Right cardiac atrium (tissue), 5 donors: ENCODE measurements at regions not wholly inside any gene's neighbourhood (a gene's known extent, or its start where the extent isn't known, plus 50 kb on each side); places are given as distances from the start of the nearest gene placed in this dataset.

ENCODE experiments used
- ATAC-seq, 2 donors: fragments of 200-7000 bp; cut with Tn5 transposase; one replicate each; pipeline versions ENCODE4 v1.8.0 to v1.9.1; 2020; ENCODE audit warnings: moderate library complexity in 2 of 2, mild to moderate bottlenecking in 1 of 2
- DNase-seq, 3 donors: peaks; one replicate each; pipeline ENCODE4 v3.0.0-alpha.2; 2020
- H3K27ac ChIP-seq: one replicate; pipeline ENCODE4 v1.5.1; 2013; ENCODE audit warnings: mild to moderate bottlenecking, low read length, control low read depth, moderate library complexity
- H3K27me3 ChIP-seq: one replicate; pipeline ENCODE4 v1.6.1; 2013; ENCODE audit not compliant: control insufficient read depth, insufficient read depth
- H3K4me1 ChIP-seq: one replicate; pipeline ENCODE4 v1.6.1; 2013; ENCODE audit warnings: low read length; ENCODE audit not compliant: control insufficient read depth, insufficient read depth
- H3K4me3 ChIP-seq: one replicate; pipeline ENCODE4 v1.5.1; 2013; ENCODE audit warnings: low read length, control low read depth
- H3K9me3 ChIP-seq: one replicate; pipeline ENCODE4 v1.6.1; 2013; ENCODE audit warnings: low read length; ENCODE audit not compliant: control insufficient read depth
- WGBS: extraction: QIAGEN DNeasy Blood & Tissue Kit; methylation state at CpG from one replicate; pipeline ENCODE4 v1.1.7; 2013; 5-methylcytosine and 5-hydroxymethylcytosine counted together
- intact Hi-C, 4 donors: fragments of 100-400 bp; cut with DNase I; formaldehyde crosslinking; loops; one replicate each; pipeline versions ENCODE4 v1.11.0 to v1.14.0; 2022 to 2023
- donor health status: healthy with polysubstance abuse.
- donor health status: DM: no; HTN: yes; CAD: no.
- donor health status: DM: no; HTN: no; CAD: no.
- donor health status: DM: no; HTN: yes; CAD: no; lungs with severe emphysema.
- donor health status: DM: yes; HTN: yes; CAD: no.

DNA sequence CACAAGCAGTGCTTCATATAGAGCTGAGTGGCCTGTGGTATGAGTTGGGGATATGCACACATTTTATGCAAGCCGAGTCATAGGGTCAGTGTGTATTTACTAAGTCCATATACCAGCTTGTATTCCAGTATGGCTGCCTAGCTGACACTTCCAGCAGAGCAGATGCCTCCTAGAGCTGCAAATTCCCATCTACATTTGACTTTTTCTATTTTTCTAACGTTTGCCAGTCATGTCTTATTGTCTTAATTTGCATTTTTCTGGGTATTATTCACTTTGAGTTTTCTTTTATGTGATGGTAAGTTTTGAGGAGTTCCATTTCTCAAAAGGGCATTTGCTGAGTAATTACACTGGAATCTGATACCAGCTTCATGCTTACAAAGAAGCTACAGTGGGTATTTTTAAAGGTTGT is 334.5 kb upstream of the CDH2 start:
- Histone ChIP-seq H3K27me3 (no peaks in the 10 kb centered on the region), H3K4me1 (peaks cover 3% of the 10 kb centered on the region), H3K27ac (no peak overlapping the region), H3K9me3 (no peaks in the 10 kb centered on the region), H3K4me3 (no peak overlapping the region)
- intact Hi-C loops = no loop called here
- ATAC-seq (no peak), DNase-seq (no peak)
- 65% methylated on average over 2 of the region's 2 CpGs for WGBS

- ATAC-seq (no peak), DNase-seq (no peak)
- H3K4me1 ChIP-seq = peaks cover 3% of the 10 kb centered on the region
- H3K27ac ChIP-seq = no peak overlapping the region
- intact Hi-C loops = no loop called here
- H3K4me3 ChIP-seq = no peak overlapping the region
- no peaks in the 10 kb centered on the region for H3K27me3 ChIP-seq
- H3K9me3 ChIP-seq = no peaks in the 10 kb centered on the region
These were observed 333.3 kb upstream of the CDH2 start for GRCh38 chr18:28510210-28510609.

- H3K9me3 ChIP-seq = no peaks in the 10 kb centered on the region
- no peaks in the 10 kb centered on the region for H3K27me3 ChIP-seq
- ATAC-seq (no peak), DNase-seq (no peak)
- intact Hi-C loops = no loop called here
- H3K4me3 ChIP-seq = no peak overlapping the region
- 75% methylated on average over 4 of the region's 4 CpGs for WGBS
- no peaks in the 10 kb centered on the region for H3K4me1 ChIP-seq
- H3K27ac ChIP-seq = no peak overlapping the region
These were observed 327.1 kb upstream of the CDH2 start for GRCh38 chr18:28504066-28504465.

DNA sequence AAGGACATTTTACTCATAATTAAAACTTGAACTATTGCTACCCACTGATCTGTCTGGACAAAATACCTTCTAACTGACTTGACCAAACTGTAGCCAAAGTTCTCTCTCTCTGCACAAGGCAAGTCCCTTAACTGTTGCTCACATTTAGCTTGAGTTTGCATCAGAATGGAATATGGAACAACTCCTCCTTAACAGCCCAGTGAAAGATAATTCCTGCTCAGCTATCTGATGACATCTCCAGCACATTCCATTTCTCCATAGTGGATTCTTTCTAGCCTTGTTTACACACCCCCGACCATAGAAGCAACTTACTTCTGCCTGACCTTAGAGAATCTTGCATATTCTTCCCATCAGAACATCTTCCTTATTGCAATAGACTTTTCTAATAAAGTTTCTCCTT is 317.2 kb upstream of the CDH2 start:
- H3K27me3 ChIP-seq = no peaks in the 10 kb centered on the region
- 60% methylated on average over 1 of the region's 1 CpG for WGBS
- H3K4me3 ChIP-seq = no peak overlapping the region
- intact Hi-C loops = no loop called here
- ATAC-seq (no peak), DNase-seq (no peak)
- no peaks in the 10 kb centered on the region for H3K9me3 ChIP-seq
- H3K4me1 ChIP-seq = no peaks in the 10 kb centered on the region
- no peak overlapping the region for H3K27ac ChIP-seq

DNA sequence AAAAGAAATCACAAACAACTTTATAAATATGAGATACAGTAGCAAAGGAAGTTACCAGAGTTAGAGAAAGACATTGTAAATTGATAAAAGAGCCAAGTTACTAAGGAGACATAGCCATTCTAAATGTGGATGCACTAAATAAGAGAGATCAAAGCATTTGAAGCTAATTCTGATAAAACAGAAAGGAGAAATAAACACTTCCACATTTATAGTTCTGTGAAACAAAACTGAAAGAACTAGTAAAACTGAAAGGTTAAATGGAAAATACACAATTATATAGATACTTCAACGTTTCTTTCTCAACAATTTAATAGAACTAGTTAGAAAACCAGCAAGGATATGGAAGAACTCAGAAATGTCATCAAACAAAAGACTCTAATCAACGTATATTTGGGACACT is 309.0 kb upstream of the CDH2 start:
- H3K4me3 ChIP-seq = no peak overlapping the region
- no peaks in the 10 kb centered on the region for H3K27me3 ChIP-seq
- DNase-seq (no peak), ATAC-seq (no peak)
- WGBS = 58% methylated on average over 2 of the region's 2 CpGs
- no peak overlapping the region for H3K27ac ChIP-seq
- H3K9me3 ChIP-seq = no peaks in the 10 kb centered on the region
- no peaks in the 10 kb centered on the region for H3K4me1 ChIP-seq
- intact Hi-C loops = no loop called here

- Histone ChIP-seq H3K27ac (no peak overlapping the region), H3K9me3 (no peaks in the 10 kb centered on the region), H3K27me3 (no peaks in the 10 kb centered on the region), H3K4me1 (no peaks in the 10 kb centered on the region), H3K4me3 (no peak overlapping the region)
- DNase-seq = no peak
- ATAC-seq = no peak
- intact Hi-C loops = no loop called here
These were observed 308.4 kb upstream of the CDH2 start for GRCh38 chr18:28485210-28485801.

- intact Hi-C loops = no loop called here
- ATAC-seq (no peak), DNase-seq (no peak)
- H3K4me1 ChIP-seq = no peaks in the 10 kb centered on the region
- no peak overlapping the region for H3K4me3 ChIP-seq
- 34% methylated on average over 1 of the region's 1 CpG for WGBS
- no peaks in the 10 kb centered on the region for H3K27me3 ChIP-seq
- no peaks in the 10 kb centered on the region for H3K9me3 ChIP-seq
- H3K27ac ChIP-seq = no peak overlapping the region
These were observed 301.6 kb upstream of the CDH2 start for GRCh38 chr18:28478531-28478930.

GRCh38 chr18:28476302-28476701 is 299.4 kb upstream of the CDH2 start:
- WGBS = 66% methylated on average over 2 of the region's 2 CpGs
- Histone ChIP-seq H3K27me3 (no peaks in the 10 kb centered on the region), H3K4me3 (no peak overlapping the region), H3K9me3 (no peaks in the 10 kb centered on the region), H3K27ac (no peak overlapping the region), H3K4me1 (no peaks in the 10 kb centered on the region)
- DNase-seq (no peak), ATAC-seq (peak in 1 of 2 donors; percentile 38)
- intact Hi-C loops = no loop called here

DNA sequence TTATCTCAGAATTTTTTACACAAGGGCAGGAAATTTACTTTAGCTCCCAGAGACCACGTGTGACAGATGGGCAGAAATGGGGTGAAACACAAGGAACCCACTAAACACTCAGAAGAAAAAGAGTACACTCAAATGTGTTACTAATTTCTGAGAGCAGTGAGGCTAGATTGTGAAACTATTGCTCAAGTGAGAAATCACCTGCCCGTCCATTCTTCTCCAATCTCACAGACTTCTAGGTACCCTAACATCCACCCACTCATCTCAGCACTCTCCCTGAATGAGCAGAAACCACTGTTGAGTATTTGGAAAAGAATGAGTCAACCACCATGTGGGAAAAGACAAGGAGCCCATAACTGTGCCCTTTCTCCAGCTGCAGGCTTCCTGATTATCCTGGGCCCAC is 293.0 kb upstream of the CDH2 start:
- ATAC-seq = no peak
- intact Hi-C loops = no loop called here

DNA sequence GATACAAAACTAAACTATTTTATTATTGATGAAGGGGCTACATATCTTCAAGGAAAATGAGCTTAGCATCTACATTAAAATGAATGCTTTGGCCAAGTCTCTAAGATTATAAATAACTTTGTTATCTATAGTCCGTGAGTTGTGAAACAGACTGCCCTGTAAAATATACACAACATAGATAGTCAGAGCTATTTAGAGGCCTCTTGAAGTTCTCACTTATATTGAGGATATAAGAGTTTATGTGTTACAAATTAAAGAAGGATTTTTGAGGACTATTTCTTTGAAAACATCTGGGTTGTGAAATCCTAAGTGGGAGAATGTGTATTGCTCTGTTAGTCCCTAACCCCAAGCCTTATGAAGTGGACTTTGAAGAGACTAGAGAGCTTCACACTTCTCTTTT is 292.0 kb upstream of the CDH2 start:
- ATAC-seq = no peak
- 12% methylated on average over 1 of the region's 1 CpG for WGBS
- Histone ChIP-seq H3K4me1 (no peaks in the 10 kb centered on the region), H3K27me3 (no peaks in the 10 kb centered on the region), H3K27ac (no peak overlapping the region), H3K9me3 (no peaks in the 10 kb centered on the region), H3K4me3 (no peak overlapping the region)
- intact Hi-C loops = no loop called here
- no peak for DNase-seq

More for the DNA sequence above, 293.0 kb upstream of the CDH2 start:
- 61% methylated on average over 2 of the region's 2 CpGs for WGBS
- no peaks in the 10 kb centered on the region for H3K9me3 ChIP-seq
- no peak overlapping the region for H3K4me3 ChIP-seq
- DNase-seq = no peak
- H3K4me1 ChIP-seq = no peaks in the 10 kb centered on the region
- no peak overlapping the region for H3K27ac ChIP-seq
- no peaks in the 10 kb centered on the region for H3K27me3 ChIP-seq

- intact Hi-C loops = no loop called here
- ATAC-seq (no peak), DNase-seq (no peak)
- no peak overlapping the region for H3K4me3 ChIP-seq
- no peaks in the 10 kb centered on the region for H3K27me3 ChIP-seq
- H3K9me3 ChIP-seq = no peaks in the 10 kb centered on the region
- H3K27ac ChIP-seq = no peak overlapping the region
- 88% methylated on average over 2 of the region's 2 CpGs for WGBS
- no peaks in the 10 kb centered on the region for H3K4me1 ChIP-seq
These were observed 289.3 kb upstream of the CDH2 start for GRCh38 chr18:28466204-28466603.

DNA sequence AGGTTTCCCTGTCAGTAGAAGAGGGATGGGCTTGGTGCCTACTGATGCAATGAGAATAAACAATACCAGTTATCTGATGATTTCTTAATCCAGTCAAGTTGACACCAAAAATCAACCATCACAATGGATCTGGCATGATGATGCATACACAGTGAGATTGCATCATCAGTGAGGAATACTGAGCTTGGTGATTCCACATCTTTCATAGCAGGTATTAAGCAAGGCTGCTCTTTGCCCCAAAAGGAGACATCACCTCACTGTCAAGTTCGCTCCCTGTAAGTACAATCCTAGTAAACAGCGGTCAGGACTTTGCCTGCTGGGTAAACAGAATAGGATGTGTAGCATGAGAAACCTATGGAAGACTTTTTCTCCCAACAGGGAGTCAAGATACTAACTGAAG is 282.7 kb upstream of the CDH2 start:
- Histone ChIP-seq H3K27me3 (no peaks in the 10 kb centered on the region), H3K27ac (no peak overlapping the region), H3K4me3 (no peak overlapping the region), H3K9me3 (no peaks in the 10 kb centered on the region), H3K4me1 (no peaks in the 10 kb centered on the region)
- DNase-seq = no peak
- intact Hi-C loops = no loop called here
- ATAC-seq = no peak
- 89% methylated on average over 2 of the region's 2 CpGs for WGBS
